NCI-H748 (cell line): ENCODE measurements at regions not wholly inside any gene's neighbourhood (a gene's known extent, or its start where the extent isn't known, plus 50 kb on each side); places are given as distances from the start of the nearest gene placed in this dataset.

Source experiments
- DNase-seq: peaks from one replicate; lab custom pipeline; 2025; ENCODE audit not compliant: unreplicated experiment; lab: John Stamatoyannopoulos, UW

DNA sequence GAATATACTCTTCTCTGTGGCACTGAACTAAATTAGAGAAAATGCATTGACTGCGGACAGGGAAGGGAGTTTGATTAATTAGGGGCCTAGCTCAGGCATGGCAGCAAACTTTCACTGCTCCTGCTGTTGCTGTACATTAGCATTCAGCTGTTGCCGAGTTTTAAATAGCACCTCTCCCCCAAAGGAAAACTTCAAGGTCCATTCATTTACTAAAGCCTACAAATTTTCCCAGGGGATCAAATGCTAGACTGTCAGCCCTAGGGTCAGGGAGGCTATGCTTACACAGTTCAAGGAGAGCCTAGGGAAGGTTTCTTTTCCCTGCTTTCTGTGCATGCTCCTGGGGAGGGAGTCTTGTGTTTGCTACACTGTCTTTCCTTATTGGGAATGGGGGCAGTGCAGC, 60.0 kb upstream of the GZMB start:
- no peak for DNase-seq

DNA sequence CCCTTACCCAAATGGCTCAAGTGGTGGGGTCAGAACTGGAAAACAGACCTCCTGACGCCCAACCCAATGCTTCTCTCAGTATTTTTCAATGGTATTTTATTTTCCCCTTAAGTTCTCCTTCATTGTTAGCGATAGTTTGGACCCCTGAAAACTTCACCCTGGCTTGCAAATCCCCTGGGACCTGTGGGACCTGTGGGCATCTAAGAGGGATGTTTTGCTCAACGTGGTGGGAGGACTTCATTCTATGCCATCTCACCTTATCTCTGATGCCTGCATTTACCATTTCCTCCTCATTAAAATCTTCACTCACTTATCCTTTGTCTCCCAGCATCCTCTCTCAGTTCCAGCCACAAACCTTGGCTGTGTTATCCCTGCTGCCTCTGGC, 59.4 kb upstream of the GZMB start:
- no peak for DNase-seq

- DNase-seq = no peak
These were observed 58.7 kb upstream of the GZMB start for GRCh38 chr14:24692382-24693352.

DNA sequence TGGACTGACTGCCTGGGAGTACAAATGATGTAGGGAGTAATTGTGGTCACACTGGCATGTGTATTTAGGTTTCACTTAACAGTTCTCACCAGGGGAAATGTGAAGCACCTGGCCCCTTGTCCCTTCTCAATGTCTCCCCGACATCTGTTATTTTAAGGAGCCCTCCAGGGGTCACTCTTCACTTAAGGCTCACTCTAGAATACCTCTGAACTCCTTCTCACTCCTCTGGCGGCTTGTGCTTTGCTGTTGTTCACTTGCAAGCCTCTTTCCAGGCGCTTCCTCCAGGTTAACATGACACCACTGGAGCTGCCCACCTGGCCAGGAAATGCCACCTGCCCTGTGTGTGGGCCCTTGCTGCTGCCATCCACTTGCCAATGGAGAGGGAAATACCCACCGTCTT, 56.5 kb upstream of the GZMB start:
- DNase-seq = no peak

DNA sequence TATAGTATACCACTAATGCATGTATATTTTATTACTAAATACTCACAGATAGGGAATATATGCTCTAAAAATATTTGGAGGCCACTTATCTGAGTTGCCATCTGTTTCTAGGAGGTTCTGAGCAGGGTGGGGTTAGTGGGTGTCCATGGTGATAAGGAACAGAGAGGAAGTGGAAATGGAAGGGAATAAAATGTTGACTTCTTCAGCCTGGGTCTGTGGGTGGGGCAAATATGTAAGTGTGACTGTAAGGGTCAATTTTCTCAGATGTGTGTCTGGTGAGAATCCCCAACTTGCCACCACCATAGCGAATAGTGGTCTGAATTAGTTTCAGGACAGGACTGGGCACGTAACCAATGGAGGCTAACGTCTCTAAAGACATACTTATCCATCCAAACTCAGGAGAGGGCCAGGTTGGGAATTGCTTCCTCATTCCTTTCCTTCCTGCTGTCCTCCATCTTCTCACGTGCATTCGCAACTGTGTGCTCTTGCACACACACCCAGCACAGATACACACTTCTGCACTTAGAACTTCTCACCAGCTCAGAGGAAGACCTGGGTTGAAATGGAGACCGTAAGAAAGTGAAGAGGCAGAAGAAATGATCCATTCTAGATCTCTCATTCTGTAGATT, 54.2 kb upstream of the GZMB start:
- DNase-seq = no peak
